ENCODE measurements at regions not wholly inside any gene's neighbourhood (a gene's known extent, or its start where the extent isn't known, plus 50 kb on each side); places are given as distances from the start of the nearest gene placed in this dataset.
"Not testable (repeated sequence)": the region's sequence is repeated elsewhere in the genome, so short reads cannot be mapped to it uniquely, and the experiment has no call there.

- DNase-seq (ENCODE audit: low read depth in 3 of 3, low spot score in 2 of 3): no peak
These were observed 103.1 kb downstream of the VGLL3 start for GRCh38 chr3:86887876-86888275.

DNA sequence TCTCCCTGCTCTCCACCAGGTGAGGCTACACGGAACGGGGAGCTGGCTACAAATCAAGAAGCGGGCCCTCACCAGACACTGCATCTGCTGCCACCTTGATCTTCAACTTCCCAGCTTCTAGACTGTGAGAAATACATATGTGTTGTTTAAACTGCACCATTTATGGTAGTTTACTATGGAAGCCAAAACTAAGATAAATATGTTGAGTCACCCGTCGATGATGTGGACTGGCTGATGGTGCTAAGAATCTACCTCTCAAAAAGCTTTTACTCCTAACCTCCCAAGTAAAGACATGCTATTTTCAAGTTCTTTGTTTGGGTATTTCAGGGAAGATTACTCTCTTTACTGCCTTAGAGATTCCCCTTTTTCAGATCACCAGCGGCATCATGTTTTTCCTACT lies 110.9 kb downstream of the VGLL3 start:
- no peak for DNase-seq (ENCODE audit: low read depth in 3 of 3, low spot score in 2 of 3)

DNA sequence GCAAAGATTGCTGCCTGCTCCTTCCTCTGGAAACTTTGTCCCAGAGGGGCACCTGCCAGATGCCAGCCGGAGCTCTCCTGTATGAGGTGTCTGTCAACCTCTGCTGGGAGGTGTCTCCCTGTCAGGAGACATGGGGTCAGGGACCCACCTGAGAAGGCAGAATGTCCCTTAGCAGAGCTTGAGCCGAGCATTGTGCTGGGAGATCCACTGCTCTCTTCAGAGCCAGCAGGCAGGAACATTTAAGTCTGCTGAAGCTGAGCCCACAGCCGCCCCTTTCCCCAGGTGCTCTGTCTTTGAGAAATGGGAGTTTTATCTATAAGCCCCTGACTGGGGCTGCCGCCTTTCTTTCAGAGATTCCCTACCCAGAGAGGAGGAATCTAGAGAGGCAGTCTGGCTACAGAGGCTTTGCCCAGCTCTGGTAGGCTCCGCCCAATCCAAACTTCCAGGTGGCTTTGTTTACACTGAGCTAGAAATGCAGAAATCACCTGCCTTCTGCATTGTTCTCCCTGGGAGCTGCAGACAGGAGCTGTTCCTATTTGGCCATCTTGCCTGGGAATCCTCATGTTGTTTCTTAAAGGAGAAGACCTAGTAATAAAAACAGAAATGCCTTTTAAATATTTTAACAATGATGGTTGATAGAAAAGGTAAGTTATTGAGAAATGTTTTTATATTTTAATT lies 114.3 kb downstream of the VGLL3 start:
- DNase-seq (ENCODE audit: low read depth in 3 of 3, low spot score in 2 of 3): not testable (repeated sequence)

DNA sequence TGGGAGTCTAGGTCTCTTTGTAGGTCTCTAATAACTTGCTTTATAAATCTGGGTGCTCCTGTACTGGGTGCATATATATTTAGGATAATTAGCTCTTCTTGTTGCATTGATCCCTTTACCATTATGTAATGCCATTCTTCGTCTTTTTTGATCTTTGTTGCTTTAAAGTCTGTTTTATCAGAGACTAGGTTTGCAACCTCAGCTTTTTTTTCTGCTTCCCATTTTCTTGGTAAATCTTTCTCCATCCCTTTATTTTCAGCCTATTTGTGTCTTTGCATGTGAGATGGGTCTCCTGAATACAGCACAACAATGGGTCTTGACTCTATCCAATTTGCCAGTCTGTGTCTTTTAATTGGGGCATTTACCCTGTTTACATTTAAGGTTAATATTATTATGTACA lies 116.2 kb downstream of the VGLL3 start:
- DNase-seq (ENCODE audit: low read depth in 3 of 3, low spot score in 2 of 3): not testable (repeated sequence)

DNA sequence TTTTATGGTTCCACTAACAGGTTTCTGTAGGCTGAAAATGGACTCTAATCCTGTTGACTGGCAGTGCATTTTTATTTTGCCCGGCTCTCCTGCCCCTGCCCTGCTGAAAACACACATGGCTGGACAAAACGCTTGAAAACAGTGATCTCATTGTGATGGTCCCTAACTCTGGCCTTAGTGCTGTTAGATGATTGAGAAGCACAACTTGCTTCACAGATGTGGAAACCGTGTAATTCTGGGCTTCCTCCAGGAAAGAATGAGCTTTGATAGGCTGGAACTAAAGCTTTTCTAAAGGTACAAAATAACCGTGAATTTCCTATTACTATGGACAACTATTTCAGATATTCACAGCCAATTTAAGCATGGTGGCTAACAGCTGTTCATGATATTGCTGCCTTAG lies 121.4 kb downstream of the VGLL3 start:
- no peak for DNase-seq (ENCODE audit: low read depth in 3 of 3, low spot score in 2 of 3)

- no peak for DNase-seq (ENCODE audit: low read depth in 3 of 3, low spot score in 2 of 3)
These were observed 123.0 kb downstream of the VGLL3 start for GRCh38 chr3:86867982-86868381.

DNA sequence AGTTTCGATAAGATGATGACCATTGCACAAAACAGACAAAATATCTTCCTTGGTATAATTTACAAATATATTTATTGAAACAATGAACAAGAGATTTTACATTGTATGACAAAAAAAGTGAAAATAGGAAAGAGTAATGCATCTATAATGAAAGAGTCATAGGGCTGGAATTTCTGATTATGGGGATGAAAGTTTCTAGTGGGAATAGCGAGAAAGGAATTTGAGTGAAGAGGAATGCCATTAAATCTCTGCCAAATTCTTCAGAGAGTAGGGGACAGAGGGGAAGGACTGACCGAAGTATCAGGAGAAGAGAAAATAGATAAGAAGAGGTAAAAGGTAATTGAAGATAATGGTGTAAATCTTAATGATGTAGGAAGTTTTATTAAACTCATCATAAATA lies 125.4 kb downstream of the VGLL3 start:
- DNase-seq (ENCODE audit: low read depth in 3 of 3, low spot score in 2 of 3): no peak

- no peak for DNase-seq (ENCODE audit: low read depth in 3 of 3, low spot score in 2 of 3)
These were observed 134.2 kb downstream of the VGLL3 start for GRCh38 chr3:86856711-86857110.

GRCh38 chr3:86849991-86850390 lies 141.0 kb downstream of the VGLL3 start:
- no peak for DNase-seq (ENCODE audit: low read depth in 3 of 3, low spot score in 2 of 3)

GRCh38 chr3:86845726-86846125 lies 145.2 kb downstream of the VGLL3 start:
- DNase-seq (ENCODE audit: low read depth in 3 of 3, low spot score in 2 of 3): no peak

GRCh38 chr3:86838927-86839326 lies 152.0 kb downstream of the VGLL3 start:
- no peak for DNase-seq (ENCODE audit: low read depth in 3 of 3, low spot score in 2 of 3)

GRCh38 chr3:86837871-86838270 lies 153.1 kb downstream of the VGLL3 start:
- DNase-seq (ENCODE audit: low read depth in 3 of 3, low spot score in 2 of 3): no peak

DNA sequence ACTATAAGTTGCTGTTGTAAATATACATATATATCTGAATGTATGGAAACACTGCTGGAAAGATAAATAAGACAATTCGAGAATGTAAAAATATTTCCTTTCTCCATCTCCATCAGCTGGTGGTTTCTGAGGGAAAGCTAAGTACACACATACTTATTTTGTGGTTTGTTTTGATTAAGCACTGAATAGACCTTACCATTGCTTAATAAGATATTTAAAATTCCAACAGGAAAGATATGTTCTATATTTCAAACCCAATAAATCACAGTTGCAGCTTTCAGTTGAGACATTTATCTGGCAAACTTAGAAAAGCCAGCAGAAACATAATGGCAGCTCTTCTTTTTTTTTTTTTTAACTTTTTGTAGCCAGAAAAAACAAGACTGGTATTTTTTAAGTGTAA lies 160.4 kb downstream of the VGLL3 start:
- no peak for DNase-seq (ENCODE audit: low read depth in 3 of 3, low spot score in 2 of 3)

DNA sequence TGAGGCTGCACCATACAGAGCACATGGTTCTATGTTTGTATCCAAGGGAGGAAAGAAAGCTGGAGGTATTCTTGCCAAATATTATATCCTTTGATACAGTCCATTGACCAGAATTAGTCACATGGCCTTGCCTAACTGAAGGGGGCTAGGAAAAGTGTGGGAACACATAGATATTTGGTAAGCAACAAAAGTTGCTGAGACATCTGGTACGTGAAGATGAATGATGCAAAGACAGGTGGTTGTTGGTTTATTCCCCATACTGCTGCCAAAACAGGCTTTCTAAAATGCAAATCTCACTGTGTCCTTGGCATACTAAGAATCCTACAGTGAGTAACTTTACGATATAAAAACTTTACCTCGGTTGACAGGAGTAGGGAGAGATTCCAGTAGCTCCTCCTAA lies 162.2 kb downstream of the VGLL3 start:
- DNase-seq (ENCODE audit: low read depth in 3 of 3, low spot score in 2 of 3): no peak

DNA sequence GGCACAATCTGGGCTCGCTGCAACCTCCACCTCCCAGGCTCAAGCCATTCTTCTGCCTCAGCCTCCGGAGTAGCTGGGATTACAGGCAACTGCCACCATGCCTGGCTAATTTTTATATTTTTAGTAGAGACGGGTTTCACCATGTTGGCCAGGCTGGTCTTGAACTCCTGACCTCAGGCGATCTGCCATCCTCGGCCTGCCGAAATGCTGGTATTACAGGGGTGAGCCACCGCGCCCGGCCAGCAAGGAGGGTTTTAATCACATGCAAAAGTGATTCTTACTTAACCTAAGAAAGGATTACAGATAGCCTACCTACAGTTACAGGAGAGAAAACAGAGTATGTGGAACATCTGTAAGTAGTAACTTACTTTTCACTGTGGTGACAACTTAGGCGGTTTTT lies 163.4 kb downstream of the VGLL3 start:
- not testable (repeated sequence) for DNase-seq (ENCODE audit: low read depth in 3 of 3, low spot score in 2 of 3)

DNA sequence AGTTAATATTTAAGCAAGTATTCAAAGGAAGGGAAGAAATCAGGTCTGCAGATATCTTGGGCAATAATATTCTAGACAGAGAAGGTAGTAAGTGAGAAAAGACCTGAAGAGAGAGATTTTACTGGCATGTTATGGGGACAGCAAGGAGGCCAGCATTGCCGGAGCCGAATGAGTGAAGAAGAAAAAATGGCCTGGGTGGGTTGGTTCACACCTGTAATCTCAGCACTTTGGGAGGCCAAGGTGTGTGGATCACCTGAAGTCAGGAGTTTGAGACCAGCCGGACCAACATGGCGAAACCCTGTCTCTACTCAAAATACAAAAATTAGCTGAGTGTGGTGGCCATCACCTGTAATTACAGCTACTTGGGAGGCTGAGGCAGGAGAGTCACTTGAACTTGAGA lies 164.7 kb downstream of the VGLL3 start:
- DNase-seq (ENCODE audit: low read depth in 3 of 3, low spot score in 2 of 3): no peak

GRCh38 chr3:86815880-86816279 lies 175.1 kb downstream of the VGLL3 start:
- DNase-seq (ENCODE audit: low read depth in 3 of 3, low spot score in 2 of 3): no peak

- DNase-seq (ENCODE audit: low read depth in 3 of 3, low spot score in 2 of 3): no peak
These were observed 175.9 kb downstream of the VGLL3 start for GRCh38 chr3:86814918-86815655.

DNA sequence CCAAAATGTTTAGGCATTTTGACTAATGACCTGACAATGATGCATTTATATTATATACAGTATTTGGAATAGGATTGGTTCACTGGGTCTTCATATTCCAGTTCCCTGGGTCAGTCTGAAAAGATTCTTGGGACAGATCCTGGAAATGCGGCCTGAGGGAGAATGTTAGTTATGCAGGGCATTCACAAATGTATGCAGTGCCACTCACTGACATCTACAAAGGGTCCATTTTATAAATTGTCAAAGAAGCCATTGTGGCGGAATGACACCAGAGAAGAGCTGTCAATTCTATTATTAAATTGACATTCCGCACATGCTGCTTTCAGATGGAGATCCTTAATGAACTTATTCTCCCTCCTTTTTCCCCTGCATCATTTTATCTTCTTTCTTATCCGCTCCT lies 176.6 kb downstream of the VGLL3 start:
- DNase-seq (ENCODE audit: low read depth in 3 of 3, low spot score in 2 of 3): no peak

- DNase-seq (ENCODE audit: low read depth in 3 of 3, low spot score in 2 of 3): no peak
These were observed 189.0 kb downstream of the VGLL3 start for GRCh38 chr3:86801921-86802320.

DNA sequence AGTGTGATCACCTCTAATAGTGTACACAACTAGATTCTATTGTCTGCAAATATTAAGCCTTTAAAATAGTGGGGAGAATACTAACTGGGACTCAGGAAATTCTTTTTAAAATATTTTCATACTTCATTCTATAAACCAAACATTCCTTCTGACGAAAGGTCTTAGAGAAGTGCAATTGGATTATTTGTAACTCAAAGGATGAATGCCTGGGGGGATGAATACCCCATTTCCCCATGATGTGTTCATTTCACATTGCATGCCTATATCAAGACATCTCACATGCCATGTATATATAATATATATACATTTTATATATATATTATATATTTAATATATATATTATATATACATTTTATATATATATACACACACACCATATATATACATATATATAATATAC lies 189.9 kb downstream of the VGLL3 start:
- no peak for DNase-seq (ENCODE audit: low read depth in 3 of 3, low spot score in 2 of 3)

DNA sequence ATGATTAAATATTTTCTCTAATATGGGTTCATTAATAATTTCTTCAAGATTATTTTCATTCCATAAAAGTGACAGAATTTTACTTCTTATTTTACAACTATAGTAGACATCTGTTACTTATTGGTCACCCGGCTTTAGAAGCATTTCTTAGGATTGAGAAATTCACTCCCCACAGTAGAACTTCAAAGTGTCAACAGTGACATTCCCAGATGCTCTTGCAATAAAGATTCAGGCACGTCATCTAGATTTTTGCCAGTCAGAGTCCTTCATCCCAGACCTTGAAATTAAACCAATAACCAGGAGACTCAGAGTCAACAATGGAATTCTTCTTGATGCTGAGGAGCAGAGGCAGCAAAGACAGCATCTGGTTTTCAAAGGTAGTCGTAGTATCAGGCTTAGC lies 190.8 kb downstream of the VGLL3 start:
- no peak for DNase-seq (ENCODE audit: low read depth in 3 of 3, low spot score in 2 of 3)

GRCh38 chr3:86797946-86798345 lies 193.0 kb downstream of the VGLL3 start:
- DNase-seq (ENCODE audit: low read depth in 3 of 3, low spot score in 2 of 3): no peak

Data from right renal cortex interstitium (tissue), 3 donors.